HG02973 (cell line): ENCODE measurements at regions not wholly inside any gene's neighbourhood (a gene's known extent, or its start where the extent isn't known, plus 50 kb on each side); places are given as distances from the start of the nearest gene placed in this dataset.
"Not testable (repeated sequence)": the region's sequence is repeated elsewhere in the genome, so short reads cannot be mapped to it uniquely, and the experiment has no call there.

Source experiments
- ATAC-seq: cut with Tn5 transposase; IDR thresholded peaks from one replicate; pipeline ENCODE4 v1.9.1; 2021; ENCODE audit warnings: moderate library complexity; ENCODE audit not compliant: unreplicated experiment

GRCh38 chr14:53858345-53858684 lies 98.3 kb downstream of the BMP4 start:
- no peak for ATAC-seq

GRCh38 chr14:53857625-53858344 lies 98.8 kb downstream of the BMP4 start:
- no peak for ATAC-seq

- ATAC-seq = no peak
These were observed 101.1 kb downstream of the BMP4 start for GRCh38 chr14:53855574-53855973.

- no peak for ATAC-seq
These were observed 101.5 kb downstream of the BMP4 start for GRCh38 chr14:53855127-53855526.

- no peak for ATAC-seq
These were observed 105.1 kb downstream of the BMP4 start for GRCh38 chr14:53851394-53852090.

GRCh38 chr14:53850714-53851296 lies 105.8 kb downstream of the BMP4 start:
- ATAC-seq = no peak

- no peak for ATAC-seq
These were observed 107.1 kb downstream of the BMP4 start for GRCh38 chr14:53849549-53849948.

GRCh38 chr14:53848854-53849253 lies 107.8 kb downstream of the BMP4 start:
- ATAC-seq = no peak

GRCh38 chr14:53847881-53848280 lies 108.7 kb downstream of the BMP4 start:
- ATAC-seq = no peak

- ATAC-seq = no peak
These were observed 109.6 kb downstream of the BMP4 start for GRCh38 chr14:53847057-53847456.

GRCh38 chr14:53845813-53846693 lies 110.6 kb downstream of the BMP4 start:
- ATAC-seq = no peak

GRCh38 chr14:53842938-53843337 lies 113.7 kb downstream of the BMP4 start:
- ATAC-seq = no peak

- no peak for ATAC-seq
These were observed 115.2 kb downstream of the BMP4 start for GRCh38 chr14:53841109-53842099.

- no peak for ATAC-seq
These were observed 116.2 kb downstream of the BMP4 start for GRCh38 chr14:53840444-53840843.

GRCh38 chr14:53838374-53838773 lies 118.3 kb downstream of the BMP4 start:
- ATAC-seq = no peak

GRCh38 chr14:53837656-53838055 lies 119.0 kb downstream of the BMP4 start:
- ATAC-seq = not testable (repeated sequence)

GRCh38 chr14:53836551-53836950 lies 120.1 kb downstream of the BMP4 start:
- no peak for ATAC-seq

- no peak for ATAC-seq
These were observed 127.8 kb downstream of the BMP4 start for GRCh38 chr14:53828820-53829219.

- ATAC-seq = no peak
These were observed 132.6 kb downstream of the BMP4 start for GRCh38 chr14:53824061-53824460.

- ATAC-seq = no peak
These were observed 142.2 kb downstream of the BMP4 start for GRCh38 chr14:53814392-53814791.
